ENCODE measurements at regions not wholly inside any gene's neighbourhood (a gene's known extent, or its start where the extent isn't known, plus 50 kb on each side); places are given as distances from the start of the nearest gene placed in this dataset.

DNA sequence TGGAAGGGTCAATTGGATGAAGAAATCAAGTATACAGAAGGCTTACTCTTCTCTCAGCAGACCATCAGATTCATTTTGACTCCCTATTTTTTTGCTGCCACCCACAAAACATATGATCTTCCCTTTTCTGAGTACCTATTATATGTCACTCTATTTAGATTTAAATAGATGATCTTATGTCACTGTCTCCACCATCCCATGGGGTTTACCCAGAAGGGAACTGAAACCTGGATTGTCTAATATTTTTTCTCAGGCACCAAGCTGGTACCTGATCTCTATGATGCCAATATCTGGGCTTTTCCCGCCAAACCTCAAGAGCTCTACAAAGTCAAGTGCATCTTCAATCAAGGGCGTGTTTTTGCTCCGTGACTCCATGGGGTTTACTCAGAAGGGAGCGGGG is 118.7 kb downstream of the GAS1 start:
- no peaks in the 10 kb centered on the region for H3K36me3 ChIP-seq (replicated peaks; ENCODE audit: low read depth, low read length)
- H3K9me3 ChIP-seq (ENCODE audit: insufficient read depth, low read length), result no peaks in the 10 kb centered on the region
- TF ChIP-seq EZH2phosphoT487 (IDR thresholded peaks at IDR 0.05; ENCODE audit: low read depth) (no peak), CTCF (IDR thresholded peaks at IDR 0.05; ENCODE audit: low read depth, low read length) (no peak)
- H3K79me2 ChIP-seq (ENCODE audit: low read length), result no peaks in the 10 kb centered on the region
- H3K4me2 ChIP-seq (ENCODE audit: low read length), result no peak overlapping the region
- H3K9ac ChIP-seq (ENCODE audit: low read length), result no peak overlapping the region
- H2AFZ ChIP-seq (ENCODE audit: low read depth, low read length), result no peak overlapping the region
- H3K27ac ChIP-seq (ENCODE audit: low read length), result no peak overlapping the region
- no peaks in the 10 kb centered on the region for H3K27me3 ChIP-seq (ENCODE audit: low read depth, low read length)
- no peak overlapping the region for H3K4me3 ChIP-seq (ENCODE audit: low read length)
- no peaks in the 10 kb centered on the region for H3K4me1 ChIP-seq (ENCODE audit: low read length)
- H4K20me1 ChIP-seq (ENCODE audit: insufficient read depth, low read length), result no peaks in the 10 kb centered on the region

DNA sequence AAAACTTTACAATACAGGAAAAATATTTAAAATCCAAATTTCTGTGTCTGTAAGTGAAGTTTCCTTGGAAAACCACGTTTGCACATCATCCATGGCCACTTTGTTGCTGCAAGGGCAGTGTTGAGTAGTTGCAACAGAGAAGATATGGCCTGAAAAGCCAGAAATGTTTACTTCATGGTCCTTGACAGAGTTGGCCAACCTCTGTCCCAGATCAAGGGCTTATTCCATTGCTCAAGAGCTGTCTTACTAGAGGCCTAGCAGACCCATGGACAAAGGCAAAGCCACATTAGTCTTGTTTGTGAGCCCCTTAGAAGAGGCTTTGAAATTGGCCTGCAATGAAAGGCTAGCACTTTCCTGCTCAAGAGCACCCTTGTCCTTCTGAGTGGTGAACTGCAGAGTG is 119.4 kb downstream of the GAS1 start:
- Histone ChIP-seq H3K36me3 (replicated peaks; ENCODE audit: low read depth, low read length) (no peaks in the 10 kb centered on the region), H4K20me1 (ENCODE audit: insufficient read depth, low read length) (no peaks in the 10 kb centered on the region), H3K4me3 (ENCODE audit: low read length) (no peak overlapping the region), H2AFZ (ENCODE audit: low read depth, low read length) (no peak overlapping the region), H3K9ac (ENCODE audit: low read length) (no peak overlapping the region), H3K4me1 (ENCODE audit: low read length) (no peaks in the 10 kb centered on the region), H3K79me2 (ENCODE audit: low read length) (no peaks in the 10 kb centered on the region), H3K27ac (ENCODE audit: low read length) (no peak overlapping the region), H3K27me3 (ENCODE audit: low read depth, low read length) (no peaks in the 10 kb centered on the region), H3K4me2 (ENCODE audit: low read length) (no peak overlapping the region), H3K9me3 (ENCODE audit: insufficient read depth, low read length) (no peaks in the 10 kb centered on the region)
- TF ChIP-seq EZH2phosphoT487 (IDR thresholded peaks at IDR 0.05; ENCODE audit: low read depth) (no peak), CTCF (IDR thresholded peaks at IDR 0.05; ENCODE audit: low read depth, low read length) (no peak)

- Histone ChIP-seq H3K4me3 (ENCODE audit: low read length) (no peak overlapping the region), H3K4me1 (ENCODE audit: low read length) (no peaks in the 10 kb centered on the region), H2AFZ (ENCODE audit: low read depth, low read length) (no peak overlapping the region), H3K36me3 (replicated peaks; ENCODE audit: low read depth, low read length) (no peaks in the 10 kb centered on the region), H4K20me1 (ENCODE audit: insufficient read depth, low read length) (no peaks in the 10 kb centered on the region), H3K27ac (ENCODE audit: low read length) (no peak overlapping the region), H3K79me2 (ENCODE audit: low read length) (no peaks in the 10 kb centered on the region), H3K27me3 (ENCODE audit: low read depth, low read length) (no peaks in the 10 kb centered on the region), H3K9me3 (ENCODE audit: insufficient read depth, low read length) (no peaks in the 10 kb centered on the region), H3K9ac (ENCODE audit: low read length) (no peak overlapping the region), H3K4me2 (ENCODE audit: low read length) (no peak overlapping the region)
- TF ChIP-seq EZH2phosphoT487 (IDR thresholded peaks at IDR 0.05; ENCODE audit: low read depth) (no peak), CTCF (IDR thresholded peaks at IDR 0.05; ENCODE audit: low read depth, low read length) (no peak)
Measured at GRCh38 chr9:86825299-86825698, 122.0 kb downstream of the GAS1 start.

GRCh38 chr9:86822006-86822801 is 125.1 kb downstream of the GAS1 start:
- H3K27ac ChIP-seq (ENCODE audit: low read length), result no peak overlapping the region
- H3K4me2 ChIP-seq (ENCODE audit: low read length), result no peak overlapping the region
- H2AFZ ChIP-seq (ENCODE audit: low read depth, low read length), result no peak overlapping the region
- no peak overlapping the region for H3K9ac ChIP-seq (ENCODE audit: low read length)
- H3K4me1 ChIP-seq (ENCODE audit: low read length), result no peaks in the 10 kb centered on the region
- no peaks in the 10 kb centered on the region for H3K79me2 ChIP-seq (ENCODE audit: low read length)
- H3K9me3 ChIP-seq (ENCODE audit: insufficient read depth, low read length), result no peaks in the 10 kb centered on the region
- no peak for TF ChIP-seq EZH2phosphoT487 (IDR thresholded peaks at IDR 0.05; ENCODE audit: low read depth)
- TF ChIP-seq CTCF (IDR thresholded peaks at IDR 0.05; ENCODE audit: low read depth, low read length), result no peak
- no peaks in the 10 kb centered on the region for H3K36me3 ChIP-seq (replicated peaks; ENCODE audit: low read depth, low read length)
- H4K20me1 ChIP-seq (ENCODE audit: insufficient read depth, low read length), result no peaks in the 10 kb centered on the region
- no peaks in the 10 kb centered on the region for H3K27me3 ChIP-seq (ENCODE audit: low read depth, low read length)
- no peak overlapping the region for H3K4me3 ChIP-seq (ENCODE audit: low read length)
